ENCODE measurements at regions not wholly inside any gene's neighbourhood (a gene's known extent, or its start where the extent isn't known, plus 50 kb on each side); places are given as distances from the start of the nearest gene placed in this dataset.
"Not testable (repeated sequence)": the region's sequence is repeated elsewhere in the genome, so short reads cannot be mapped to it uniquely, and the experiment has no call there.

DNA sequence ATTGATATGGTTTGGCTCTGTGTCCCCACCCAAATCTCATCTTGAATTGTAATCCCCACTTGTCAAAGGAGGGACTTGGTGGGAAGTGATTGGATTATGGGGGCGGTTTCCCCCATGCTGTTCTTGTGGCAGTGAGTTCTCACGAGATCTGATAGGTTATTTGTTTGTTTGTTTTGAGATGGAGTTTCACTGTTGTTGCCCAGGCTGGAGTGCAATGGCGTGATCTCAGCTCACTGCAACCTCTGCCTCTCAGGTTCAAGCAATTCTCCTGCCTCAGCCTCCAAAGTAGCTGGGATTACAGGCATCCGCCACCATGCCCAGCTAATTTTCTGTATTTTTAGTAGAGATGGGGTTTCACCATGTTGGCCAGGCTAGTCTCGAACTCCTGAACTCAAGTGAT lies 364.7 kb downstream of the DSC3 start:
- H3K4me1 Mint-ChIP-seq; H3K9me3 Mint-ChIP-seq; CTCF ChIA-PET; H3K4me3 Mint-ChIP-seq; H3K27me3 Mint-ChIP-seq; POLR2A ChIA-PET; H3K36me3 Mint-ChIP-seq (ENCODE audit: low read depth); H3K27ac Mint-ChIP-seq; DNase-seq: not testable (repeated sequence)

DNA sequence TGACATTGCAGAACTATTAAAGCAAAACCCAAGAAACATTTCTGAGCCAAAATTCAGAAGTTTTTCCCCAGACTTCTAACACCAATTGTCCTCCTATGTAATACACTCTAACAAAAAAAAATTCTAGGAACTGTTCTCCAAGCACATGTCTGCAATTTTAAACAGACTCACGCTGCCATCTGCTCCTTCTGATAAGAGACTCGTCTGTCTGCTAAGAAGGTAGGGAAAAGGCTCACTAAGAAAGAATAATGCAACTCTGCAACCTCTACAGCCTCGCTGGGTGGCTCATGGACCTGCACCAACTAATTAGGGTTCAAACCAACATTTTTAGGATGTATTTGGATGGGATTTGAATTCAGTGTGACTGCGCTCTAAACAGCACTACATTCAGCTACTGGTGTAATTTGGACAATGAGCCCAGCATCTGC lies 366.5 kb downstream of the DSC3 start:
- peaks cover 3% of the 10 kb centered on the region for H3K9me3 Mint-ChIP-seq
- CTCF ChIA-PET: no interaction called here
- no peaks in the 10 kb centered on the region for H3K36me3 Mint-ChIP-seq (ENCODE audit: low read depth)
- POLR2A ChIA-PET: no interaction called here
- no peak for DNase-seq
- no peak overlapping the region for H3K4me3 Mint-ChIP-seq
- H3K4me1 Mint-ChIP-seq: no peaks in the 10 kb centered on the region
- no peak overlapping the region for H3K27ac Mint-ChIP-seq
- H3K27me3 Mint-ChIP-seq: no peaks in the 10 kb centered on the region

DNA sequence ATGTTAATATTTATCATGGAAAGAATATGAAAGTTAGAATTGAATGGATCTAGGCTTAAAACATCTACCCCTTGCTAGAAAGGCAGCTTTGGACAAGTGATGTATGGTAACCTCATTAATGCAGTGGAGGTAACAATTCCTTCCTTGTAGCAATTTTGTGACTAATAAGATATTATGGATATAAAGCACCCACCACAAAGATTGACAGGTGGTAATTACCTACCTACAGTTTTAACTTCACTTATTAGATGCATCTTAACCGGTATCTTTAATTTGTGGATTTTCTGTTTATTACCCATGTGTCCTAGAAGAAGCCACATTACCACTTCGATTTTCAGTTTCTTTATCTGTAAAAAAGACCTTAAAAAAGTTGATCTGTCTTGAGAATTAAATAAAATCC lies 367.0 kb downstream of the DSC3 start:
- H3K4me1 Mint-ChIP-seq: no peaks in the 10 kb centered on the region
- H3K27me3 Mint-ChIP-seq: no peaks in the 10 kb centered on the region
- CTCF ChIA-PET: no interaction called here
- no peak for DNase-seq
- H3K36me3 Mint-ChIP-seq (ENCODE audit: low read depth): no peaks in the 10 kb centered on the region
- H3K4me3 Mint-ChIP-seq: no peak overlapping the region
- POLR2A ChIA-PET: no interaction called here
- H3K27ac Mint-ChIP-seq: no peak overlapping the region
- peaks cover 5% of the 10 kb centered on the region for H3K9me3 Mint-ChIP-seq

- no peak for DNase-seq
- no peaks in the 10 kb centered on the region for H3K36me3 Mint-ChIP-seq (ENCODE audit: low read depth)
- CTCF ChIA-PET: no interaction called here
These were observed 367.5 kb downstream of the DSC3 start for GRCh38 chr18:30675072-30675471.

GRCh38 chr18:30674596-30674995 lies 367.9 kb downstream of the DSC3 start:
- DNase-seq: no peak
- Mint-ChIP-seq H3K27me3 (no peaks in the 10 kb centered on the region), H3K27ac (no peak overlapping the region), H3K4me1 (no peaks in the 10 kb centered on the region), H3K9me3 (peaks cover 8% of the 10 kb centered on the region), H3K4me3 (no peak overlapping the region), H3K36me3 (ENCODE audit: low read depth) (no peaks in the 10 kb centered on the region)
- ChIA-PET CTCF (no interaction called here), POLR2A (no interaction called here)

More at GRCh38 chr18:30675072-30675471, 367.5 kb downstream of the DSC3 start:
- H3K4me3 Mint-ChIP-seq: no peak overlapping the region
- peaks cover 8% of the 10 kb centered on the region for H3K9me3 Mint-ChIP-seq
- no peaks in the 10 kb centered on the region for H3K4me1 Mint-ChIP-seq
- no peaks in the 10 kb centered on the region for H3K27me3 Mint-ChIP-seq
- H3K27ac Mint-ChIP-seq: no peak overlapping the region
- POLR2A ChIA-PET: no interaction called here

DNA sequence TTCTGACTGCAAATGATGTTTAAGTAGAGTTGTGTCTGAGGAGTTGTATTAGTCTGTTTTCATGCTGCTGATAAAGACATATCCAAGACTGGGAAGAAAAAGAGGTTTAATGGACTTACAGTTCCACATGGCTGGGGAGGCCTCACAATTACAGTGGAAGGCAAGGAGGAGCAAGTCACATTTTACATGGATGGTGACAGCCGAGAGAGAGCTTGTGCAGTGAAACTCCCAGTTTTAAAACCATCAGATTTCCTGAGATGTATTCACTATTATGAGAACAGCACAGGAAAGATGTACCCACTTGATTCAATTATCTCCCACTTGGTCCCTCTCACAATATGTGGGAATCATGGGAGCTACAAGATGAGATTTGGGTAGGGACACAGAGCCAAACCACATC lies 370.1 kb downstream of the DSC3 start:
- H3K36me3 Mint-ChIP-seq (ENCODE audit: low read depth); POLR2A ChIA-PET; H3K27ac Mint-ChIP-seq; H3K4me1 Mint-ChIP-seq; DNase-seq; H3K27me3 Mint-ChIP-seq; H3K4me3 Mint-ChIP-seq; CTCF ChIA-PET: not testable (repeated sequence)
- peaks cover 17% of the 10 kb centered on the region for H3K9me3 Mint-ChIP-seq

- ChIA-PET POLR2A (no interaction called here), CTCF (no interaction called here)
- Mint-ChIP-seq H3K27ac (no peak overlapping the region), H3K4me1 (no peaks in the 10 kb centered on the region), H3K9me3 (peaks cover 13% of the 10 kb centered on the region), H3K27me3 (no peaks in the 10 kb centered on the region), H3K4me3 (no peak overlapping the region), H3K36me3 (ENCODE audit: low read depth) (no peaks in the 10 kb centered on the region)
- DNase-seq: no peak
These were observed 384.2 kb downstream of the DSC3 start for GRCh38 chr18:30658306-30658705.

- Mint-ChIP-seq H3K27me3 (no peaks in the 10 kb centered on the region), H3K36me3 (ENCODE audit: low read depth) (no peaks in the 10 kb centered on the region), H3K27ac (no peak overlapping the region), H3K4me1 (no peaks in the 10 kb centered on the region), H3K4me3 (no peak overlapping the region), H3K9me3 (no peaks in the 10 kb centered on the region)
- CTCF ChIA-PET: no interaction called here
- POLR2A ChIA-PET: no interaction called here
- DNase-seq: no peak
These were observed 390.2 kb downstream of the DSC3 start for GRCh38 chr18:30652387-30652786.

DNA sequence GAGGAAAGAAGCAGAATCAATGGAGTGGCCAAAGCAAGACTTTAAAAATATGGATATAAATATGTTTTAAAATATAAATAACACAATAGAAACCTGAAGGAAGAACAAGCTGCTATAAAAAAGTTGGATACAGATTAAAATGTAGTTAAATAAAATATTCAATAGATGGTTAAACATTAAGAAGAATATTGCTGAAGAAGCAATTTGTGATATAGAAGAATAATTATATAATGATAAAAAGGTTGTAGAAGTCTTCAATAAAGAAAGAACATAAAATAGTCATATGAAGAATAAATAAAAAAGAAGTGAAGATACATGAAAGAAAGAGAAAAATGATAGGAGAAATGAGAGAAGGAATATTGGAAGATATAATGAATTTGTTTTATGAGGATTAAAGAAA lies 392.0 kb downstream of the DSC3 start:
- DNase-seq: no peak
- Mint-ChIP-seq H3K9me3 (no peaks in the 10 kb centered on the region), H3K27ac (no peak overlapping the region), H3K27me3 (no peaks in the 10 kb centered on the region), H3K4me3 (no peak overlapping the region), H3K36me3 (ENCODE audit: low read depth) (no peaks in the 10 kb centered on the region), H3K4me1 (no peaks in the 10 kb centered on the region)
- CTCF ChIA-PET: no interaction called here
- POLR2A ChIA-PET: no interaction called here

- DNase-seq: no peak
- H3K27ac Mint-ChIP-seq: no peak overlapping the region
- no peaks in the 10 kb centered on the region for H3K27me3 Mint-ChIP-seq
- H3K36me3 Mint-ChIP-seq (ENCODE audit: low read depth): no peaks in the 10 kb centered on the region
- ChIA-PET CTCF (no interaction called here), POLR2A (no interaction called here)
- no peaks in the 10 kb centered on the region for H3K4me1 Mint-ChIP-seq
- H3K9me3 Mint-ChIP-seq: peaks cover 4% of the 10 kb centered on the region
- no peak overlapping the region for H3K4me3 Mint-ChIP-seq
These were observed 398.4 kb downstream of the DSC3 start for GRCh38 chr18:30644158-30644557.

GRCh38 chr18:30639361-30639760 lies 403.2 kb downstream of the DSC3 start:
- no peaks in the 10 kb centered on the region for H3K4me1 Mint-ChIP-seq
- DNase-seq: no peak
- no peaks in the 10 kb centered on the region for H3K36me3 Mint-ChIP-seq (ENCODE audit: low read depth)
- H3K27ac Mint-ChIP-seq: no peak overlapping the region
- H3K9me3 Mint-ChIP-seq: peaks cover 8% of the 10 kb centered on the region
- CTCF ChIA-PET: no interaction called here
- no peak overlapping the region for H3K4me3 Mint-ChIP-seq
- no peaks in the 10 kb centered on the region for H3K27me3 Mint-ChIP-seq
- POLR2A ChIA-PET: no interaction called here

GRCh38 chr18:30634249-30634648 lies 408.3 kb downstream of the DSC3 start:
- Mint-ChIP-seq H3K4me1 (no peaks in the 10 kb centered on the region), H3K27me3 (no peaks in the 10 kb centered on the region), H3K36me3 (ENCODE audit: low read depth) (no peaks in the 10 kb centered on the region), H3K9me3 (peaks cover 5% of the 10 kb centered on the region), H3K27ac (no peak overlapping the region), H3K4me3 (no peak overlapping the region)
- POLR2A ChIA-PET: no interaction called here
- CTCF ChIA-PET: no interaction called here
- no peak for DNase-seq

DNA sequence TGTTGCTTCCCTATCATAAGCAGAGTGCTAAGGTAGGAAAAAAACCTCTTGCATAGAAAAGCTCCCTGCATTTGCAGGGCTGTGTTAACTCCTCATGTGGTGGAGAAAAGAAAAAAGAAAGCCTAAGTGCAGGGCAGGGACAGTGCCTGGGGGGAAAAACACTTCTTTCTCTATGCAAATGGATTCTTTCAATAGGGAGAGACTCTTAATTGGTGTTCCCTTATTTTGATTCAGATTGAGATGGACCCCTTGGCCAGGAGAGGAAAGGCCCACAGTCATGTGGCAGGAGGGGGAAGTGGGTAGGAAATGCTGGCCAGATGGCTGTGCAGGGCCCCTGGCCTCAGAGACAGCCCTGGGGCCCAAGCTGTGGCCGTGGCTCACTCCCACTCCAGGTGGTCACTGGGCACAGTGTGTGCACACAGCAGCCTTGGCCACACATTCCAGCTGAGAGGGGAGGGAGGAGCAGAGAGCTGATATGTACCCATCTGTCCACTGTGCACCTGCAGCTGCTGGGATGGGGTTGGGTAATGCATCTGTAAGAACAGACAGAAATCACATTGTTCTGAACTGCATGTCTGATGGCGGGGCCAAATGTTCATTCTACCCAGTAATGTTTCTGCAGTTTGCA lies 410.4 kb downstream of the DSC3 start:
- H3K27ac Mint-ChIP-seq: no peak overlapping the region
- POLR2A ChIA-PET: no interaction called here
- CTCF ChIA-PET: no interaction called here

DNA sequence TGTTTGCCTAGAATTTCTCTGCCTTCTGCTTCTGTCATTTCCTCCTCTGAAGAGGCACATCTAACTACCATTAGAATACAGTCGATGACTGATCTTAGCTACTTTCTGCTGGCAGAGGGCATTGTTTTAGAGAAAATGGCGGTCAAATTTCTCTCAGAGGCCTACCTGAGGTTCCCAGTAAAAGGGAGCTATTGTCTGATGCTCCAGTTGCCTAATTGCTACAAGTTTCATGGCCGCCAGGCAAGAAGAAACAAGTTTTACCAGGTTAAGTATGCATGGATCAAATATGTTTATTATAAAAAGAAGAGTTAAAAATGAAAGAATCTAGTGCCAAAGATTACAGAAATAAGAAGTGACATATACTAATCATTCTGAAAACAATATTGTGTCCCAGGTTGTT lies 416.6 kb downstream of the DSC3 start:
- Mint-ChIP-seq H3K9me3 (peaks cover 7% of the 10 kb centered on the region), H3K4me1 (no peaks in the 10 kb centered on the region), H3K4me3 (no peak overlapping the region), H3K27me3 (no peaks in the 10 kb centered on the region), H3K27ac (no peak overlapping the region), H3K36me3 (ENCODE audit: low read depth) (no peaks in the 10 kb centered on the region)
- CTCF ChIA-PET: no interaction called here
- no peak for DNase-seq
- POLR2A ChIA-PET: no interaction called here

More for the DNA sequence above, 410.4 kb downstream of the DSC3 start:
- no peaks in the 10 kb centered on the region for H3K36me3 Mint-ChIP-seq (ENCODE audit: low read depth)
- no peaks in the 10 kb centered on the region for H3K27me3 Mint-ChIP-seq
- no peaks in the 10 kb centered on the region for H3K4me1 Mint-ChIP-seq
- no peak overlapping the region for H3K4me3 Mint-ChIP-seq
- DNase-seq: no peak
- peaks cover 3% of the 10 kb centered on the region for H3K9me3 Mint-ChIP-seq
